Stomach (tissue), 8 donors: ENCODE measurements at regions not wholly inside any gene's neighbourhood (a gene's known extent, or its start where the extent isn't known, plus 50 kb on each side); places are given as distances from the start of the nearest gene placed in this dataset.

Experiments used
- DNase-seq, 2 donors: peaks; one replicate each; pipeline versions ENCODE4 v3.0.0 to v3.0.0-alpha.2; 2013 to 2019
- H3K27ac ChIP-seq, 5 donors: fragments of 200-600 bp in 4 of 5; sonication (generic) in 4 of 5; one replicate each; pipeline ENCODE4 v1.5.1; 2013 to 2019; ENCODE audit warnings: mild to moderate bottlenecking in 1 of 5, moderate library complexity in 1 of 5
- H3K27me3 ChIP-seq, 3 donors: fragments of 200-600 bp; sonication (generic); one replicate each; pipeline ENCODE4 v1.5.1; 2017 to 2019; ENCODE audit warnings: mixed run types in 1 of 3
- H3K36me3 ChIP-seq, 4 donors: fragments of 200-600 bp; sonication (generic); 1 replicate in 3 of 4; 2 replicates in 1 of 4; pipeline ENCODE4 v1.5.1; 2016 to 2019
- H3K4me1 ChIP-seq, 4 donors: fragments of 200-600 bp; sonication (generic); one replicate each; pipeline ENCODE4 v1.5.1; 2016 to 2019
- H3K4me3 ChIP-seq, 4 donors: fragments of 200-600 bp; sonication (generic) in 3 of 4; one replicate each; pipeline ENCODE4 v1.5.1; 2016 to 2019; ENCODE audit warnings: mild to moderate bottlenecking in 1 of 4
- H3K9me3 ChIP-seq, 4 donors: fragments of 200-600 bp; sonication (generic); one replicate each; pipeline ENCODE4 v1.5.1; 2016 to 2019
- CTCF ChIP-seq, 7 experiments: fragments of 450-650 bp in 4 of 7; fragments of 200-600 bp in 3 of 7; sonication (generic) in 3 of 7; IDR thresholded peaks; one replicate each; pipeline ENCODE4 v1.5.1; 2016 to 2019; ENCODE audit warnings: antibody characterized with exemption in 7 of 7, control low read depth in 2 of 7, mild to moderate bottlenecking in 1 of 7
- EP300 ChIP-seq: sonication (generic); formaldehyde crosslinking; IDR thresholded peaks from one replicate; pipeline ENCODE4 v1.6.1; 2017; ENCODE audit warnings: antibody characterized with exemption
- POLR2A ChIP-seq, 4 donors: fragments of 450-650 bp; IDR thresholded peaks; one replicate each; pipeline ENCODE4 v1.6.1; 2016; ENCODE audit warnings: antibody characterized with exemption in 4 of 4, control low read depth in 2 of 4, mild to moderate bottlenecking in 1 of 4, moderate library complexity in 1 of 4
- POLR2AphosphoS5 ChIP-seq, 3 donors: sonication (generic); formaldehyde crosslinking; IDR thresholded peaks; one replicate each; pipeline ENCODE4 v1.6.1; 2016; ENCODE audit warnings: antibody characterized with exemption in 3 of 3
- WGBS, 5 donors: extraction: QIAGEN DNeasy Blood & Tissue Kit in 3 of 5; methylation state at CpG; one replicate each; pipeline versions ENCODE4 v1.1.5 to v1.1.7; 2013 to 2018; 5-methylcytosine and 5-hydroxymethylcytosine counted together
- intact Hi-C: fragments of 100-400 bp; cut with DNase I; formaldehyde crosslinking; loops from one replicate; pipeline ENCODE4 v1.15.1; 2023; ENCODE audit warnings: low total_unique reads
- donor health status: healthy with polysubstance abuse.
- donor health status: Bipolar disorder and iron deficiency.
- donor health status: healthy.

- Histone ChIP-seq H3K27ac (no peak overlapping the region), H3K27me3 (no peaks in the 10 kb centered on the region), H3K36me3 (no peaks in the 10 kb centered on the region), H3K9me3 (no peaks in the 10 kb centered on the region), H3K4me3 (no peak overlapping the region), H3K4me1 (no peaks in the 10 kb centered on the region)
- 78 to 82% (median 80%) methylated on average over 4 of the region's 4 CpGs for WGBS, 5 donors
- DNase-seq, result no peak
- no peak for TF ChIP-seq EP300
- no peak for TF ChIP-seq POLR2A (IDR thresholded peaks at IDR 0.05)
- intact Hi-C loops, result no loop called here
Observed at GRCh38 chr7:115693779-115694178, 336.8 kb downstream of the TFEC start.

- intact Hi-C loops, result no loop called here
- Histone ChIP-seq H3K27me3 (no peaks in the 10 kb centered on the region), H3K9me3 (no peaks in the 10 kb centered on the region), H3K27ac (no peak overlapping the region), H3K36me3 (no peaks in the 10 kb centered on the region), H3K4me1 (no peaks in the 10 kb centered on the region), H3K4me3 (no peak overlapping the region)
- 76 to 92% (median 82%) methylated on average over 1 of the region's 1 CpG for WGBS, 5 donors
- no peak for TF ChIP-seq POLR2A (IDR thresholded peaks at IDR 0.05)
- TF ChIP-seq CTCF (IDR thresholded peaks at IDR 0.05), result no peak
- no peak for TF ChIP-seq EP300
- no peak for TF ChIP-seq POLR2AphosphoS5 (IDR thresholded peaks at IDR 0.05)
- DNase-seq, result no peak
Observed at GRCh38 chr7:115689941-115690340, 340.6 kb downstream of the TFEC start.

GRCh38 chr7:115683093-115683492, 347.5 kb downstream of the TFEC start:
- DNase-seq, result no peak
- no peak overlapping the region for H3K27ac ChIP-seq

GRCh38 chr7:115682507-115682906, 348.1 kb downstream of the TFEC start:
- H3K9me3 ChIP-seq, result no peaks in the 10 kb centered on the region
- no peaks in the 10 kb centered on the region for H3K36me3 ChIP-seq
- H3K27ac ChIP-seq, result no peak overlapping the region
- TF ChIP-seq POLR2AphosphoS5 (IDR thresholded peaks at IDR 0.05) (no peak), CTCF (IDR thresholded peaks at IDR 0.05) (no peak), POLR2A (IDR thresholded peaks at IDR 0.05) (no peak), EP300 (no peak)
- WGBS, 5 donors, result 63 to 67% (median 65%) methylated on average over 3 of the region's 3 CpGs
- H3K4me3 ChIP-seq, result no peak overlapping the region
- peaks cover 0 to 15% (median 7%) of the 10 kb centered on the region in 4 donors for H3K4me1 ChIP-seq
- intact Hi-C loops, result no loop called here
- H3K27me3 ChIP-seq, result no peaks in the 10 kb centered on the region
- DNase-seq, result no peak

More at GRCh38 chr7:115683093-115683492, 347.5 kb downstream of the TFEC start:
- Histone ChIP-seq H3K27me3 (no peaks in the 10 kb centered on the region), H3K4me3 (no peak overlapping the region), H3K36me3 (no peaks in the 10 kb centered on the region), H3K4me1 (peaks cover 0 to 9% (median 4%) of the 10 kb centered on the region in 4 donors), H3K9me3 (no peaks in the 10 kb centered on the region)
- WGBS, 5 donors, result 83 to 91% (median 88%) methylated on average over 3 of the region's 3 CpGs
- intact Hi-C loops, result no loop called here
- TF ChIP-seq POLR2A (IDR thresholded peaks at IDR 0.05), result no peak
- TF ChIP-seq EP300, result no peak
- no peak for TF ChIP-seq CTCF (IDR thresholded peaks at IDR 0.05)
- no peak for TF ChIP-seq POLR2AphosphoS5 (IDR thresholded peaks at IDR 0.05)

GRCh38 chr7:115680921-115681320, 349.6 kb downstream of the TFEC start:
- Histone ChIP-seq H3K27ac (no peak overlapping the region), H3K36me3 (no peaks in the 10 kb centered on the region), H3K4me1 (peaks cover 0 to 16% (median 7%) of the 10 kb centered on the region in 4 donors), H3K27me3 (no peaks in the 10 kb centered on the region), H3K4me3 (no peak overlapping the region), H3K9me3 (no peaks in the 10 kb centered on the region)
- DNase-seq, result no peak
- 90 to 96% (median 93%) methylated on average over 3 of the region's 3 CpGs for WGBS, 5 donors
- intact Hi-C loops, result no loop called here
- no peak for TF ChIP-seq POLR2A (IDR thresholded peaks at IDR 0.05)
- no peak for TF ChIP-seq CTCF (IDR thresholded peaks at IDR 0.05)
- TF ChIP-seq EP300, result no peak
- TF ChIP-seq POLR2AphosphoS5 (IDR thresholded peaks at IDR 0.05), result no peak
